SU-DHL-6 (cell line): ENCODE measurements at regions not wholly inside any gene's neighbourhood (a gene's known extent, or its start where the extent isn't known, plus 50 kb on each side); places are given as distances from the start of the nearest gene placed in this dataset.

Experiments used
- H2AFZ ChIP-seq: fragments of 200-600 bp; sonication (generic); 2 replicates; pipeline ENCODE4 v1.6.1; 2014; ENCODE audit warnings: low read depth, mild to moderate bottlenecking, moderate library complexity, mixed read lengths, antibody characterized with exemption, low read length; ENCODE audit not compliant: severe bottlenecking
- H3F3A ChIP-seq: fragments of 200-600 bp; shearing (Covaris generic); 2 replicates; pipeline ENCODE4 v1.6.0; 2016; ENCODE audit warnings: antibody characterized with exemption, mild to moderate bottlenecking; ENCODE audit not compliant: insufficient read depth
- H3K27ac ChIP-seq: fragments of 200-600 bp; sonication (generic); 2 replicates; pipeline ENCODE4 v1.5.1; 2016; ENCODE audit warnings: low read depth, mild to moderate bottlenecking, low read length, moderate library complexity, mixed read lengths
- H3K27me3 ChIP-seq: fragments of 200-600 bp; sonication (generic), shearing (Covaris generic); 2 replicates; pipeline ENCODE4 v1.6.0; 2014; ENCODE audit warnings: mild to moderate bottlenecking, low read length
- H3K36me3 ChIP-seq: fragments of 200-600 bp; sonication (generic); 2 replicates; pipeline ENCODE4 v1.6.1; 2014; ENCODE audit warnings: mild to moderate bottlenecking, low read length, mixed read lengths
- H3K4me2 ChIP-seq: fragments of 300-600, 200-600 bp; shearing (Covaris generic), sonication (generic); 2 replicates; pipeline ENCODE4 v1.6.0; 2014; ENCODE audit warnings: low read length, low read depth, mild to moderate bottlenecking; ENCODE audit not compliant: poor library complexity, severe bottlenecking
- H3K4me3 ChIP-seq: fragments of 200-600 bp; sonication (generic); 2 replicates; pipeline ENCODE4 v1.5.1; 2014; ENCODE audit warnings: antibody characterized with exemption, low read length, mild to moderate bottlenecking, mixed read lengths; ENCODE audit not compliant: insufficient read depth, poor library complexity, severe bottlenecking
- H3K79me2 ChIP-seq: fragments of 200-600 bp; sonication (generic); 2 replicates; pipeline ENCODE4 v1.6.1; 2014; ENCODE audit warnings: mild to moderate bottlenecking, low read length, moderate library complexity; ENCODE audit not compliant: insufficient read depth
- H3K9ac ChIP-seq: fragments of 200-600 bp; sonication (generic); 2 replicates; pipeline ENCODE4 v1.7.0; 2014; ENCODE audit warnings: mild to moderate bottlenecking, low read length
- H3K9me2 ChIP-seq: fragments of 200-600 bp; sonication (generic); replicated peaks from 2 replicates; pipeline ENCODE4 v1.6.1; 2014; ENCODE audit warnings: low read length; ENCODE audit not compliant: insufficient read depth
- H3K9me3 ChIP-seq: fragments of 200-600 bp; sonication (generic); 2 replicates; pipeline ENCODE4 v1.6.1; 2014; ENCODE audit warnings: low read length, mixed read lengths; ENCODE audit not compliant: insufficient read depth
- H4K20me1 ChIP-seq: fragments of 200-600 bp; sonication (generic); 2 replicates; pipeline ENCODE4 v1.6.1; 2014; ENCODE audit warnings: low read depth, mild to moderate bottlenecking, antibody characterized with exemption, low read length, moderate library complexity, mixed read lengths
- CTCF ChIP-seq: fragments of 200-600 bp; sonication (generic); IDR thresholded peaks from one replicate; pipeline ENCODE4 v1.5.1; 2017; ENCODE audit warnings: antibody characterized with exemption, mild to moderate bottlenecking, low read length, moderate library complexity; ENCODE audit not compliant: insufficient read depth, poor library complexity, severe bottlenecking
- EZH2phosphoT487 ChIP-seq: fragments of 200-600 bp; sonication (generic), shearing (Covaris generic); conservative IDR thresholded peaks from 2 replicates; pipeline ENCODE4 v1.6.1; 2018; ENCODE audit warnings: mild to moderate bottlenecking, antibody characterized with exemption, low read length, moderate library complexity, mixed read lengths

- no peak for TF ChIP-seq CTCF
- TF ChIP-seq EZH2phosphoT487, result no peak
- Histone ChIP-seq H3K9me2 (no peaks in the 10 kb centered on the region), H3K9me3 (no peaks in the 10 kb centered on the region), H3F3A (no peaks in the 10 kb centered on the region), H3K27ac (no peak overlapping the region), H3K36me3 (no peaks in the 10 kb centered on the region), H2AFZ (no peak overlapping the region), H3K4me2 (no peak overlapping the region), H3K79me2 (no peaks in the 10 kb centered on the region), H3K4me3 (no peak overlapping the region), H3K27me3 (no peaks in the 10 kb centered on the region), H4K20me1 (no peaks in the 10 kb centered on the region), H3K9ac (no peak overlapping the region)
These were observed 486.6 kb downstream of the FAT4 start for GRCh38 chr4:125801373-125801772.

GRCh38 chr4:125801924-125802323 is 487.2 kb downstream of the FAT4 start:
- Histone ChIP-seq H3K79me2 (no peaks in the 10 kb centered on the region), H3K9me2 (no peaks in the 10 kb centered on the region), H3K36me3 (no peaks in the 10 kb centered on the region), H3K27ac (no peak overlapping the region), H3F3A (no peaks in the 10 kb centered on the region), H4K20me1 (no peaks in the 10 kb centered on the region), H2AFZ (no peak overlapping the region), H3K4me3 (no peak overlapping the region), H3K4me2 (no peak overlapping the region), H3K9ac (no peak overlapping the region), H3K27me3 (no peaks in the 10 kb centered on the region), H3K9me3 (no peaks in the 10 kb centered on the region)
- TF ChIP-seq CTCF (no peak), EZH2phosphoT487 (no peak)

GRCh38 chr4:125808022-125808421 is 493.3 kb downstream of the FAT4 start:
- Histone ChIP-seq H4K20me1 (no peaks in the 10 kb centered on the region), H3K4me3 (no peak overlapping the region), H2AFZ (no peak overlapping the region), H3F3A (no peaks in the 10 kb centered on the region), H3K9me3 (no peaks in the 10 kb centered on the region), H3K9ac (no peak overlapping the region), H3K36me3 (no peaks in the 10 kb centered on the region), H3K27me3 (no peaks in the 10 kb centered on the region), H3K9me2 (no peaks in the 10 kb centered on the region), H3K79me2 (no peaks in the 10 kb centered on the region), H3K4me2 (no peak overlapping the region), H3K27ac (no peak overlapping the region)
- TF ChIP-seq CTCF (no peak), EZH2phosphoT487 (no peak)
